Astrocyte of the cerebellum (primary cell): ENCODE measurements at regions not wholly inside any gene's neighbourhood (a gene's known extent, or its start where the extent isn't known, plus 50 kb on each side); places are given as distances from the start of the nearest gene placed in this dataset.

Experiments
- DNase-seq: peaks from one replicate; pipeline ENCODE4 v3.0.0-alpha.2; 2011; ENCODE audit warnings: low read depth
- H3K4me3 ChIP-seq: 2 replicates; pipeline ENCODE4 v1.5.1; 2011; ENCODE audit warnings: mild to moderate bottlenecking, low read depth, low read length, moderate library complexity
- CTCF ChIP-seq: IDR thresholded peaks from 2 replicates; pipeline ENCODE4 v1.5.1; 2012; ENCODE audit warnings: low read length, low read depth, moderate library complexity, mild to moderate bottlenecking; ENCODE audit errors: missing control alignments
- in situ Hi-C: cut with HindIII; loops from 2 replicates; pipeline ENCODE4 v1.10.0; 2017; ENCODE audit warnings: low sequenced_read_pairs

GRCh38 chr10:9209105-9209798 is 1154.8 kb downstream of the GATA3 start:
- peak; percentile 46 for DNase-seq
- H3K4me3 ChIP-seq: no peak overlapping the region
- peak; percentile 85 for TF ChIP-seq CTCF
- in situ Hi-C loops: no loop called here

- TF ChIP-seq CTCF: peak; percentile 52
- in situ Hi-C loops: no loop called here
- H3K4me3 ChIP-seq: no peak overlapping the region
- DNase-seq: no peak
Measured at GRCh38 chr10:9211228-9211627, 1156.7 kb downstream of the GATA3 start.

- no peak overlapping the region for H3K4me3 ChIP-seq
- no peak for TF ChIP-seq CTCF
- in situ Hi-C loops: no loop called here
- DNase-seq: no peak
Measured at GRCh38 chr10:9214618-9215017, 1160.1 kb downstream of the GATA3 start.

GRCh38 chr10:9215121-9215520 is 1160.6 kb downstream of the GATA3 start:
- in situ Hi-C loops: no loop called here
- TF ChIP-seq CTCF: no peak

GRCh38 chr10:9219860-9220259 is 1165.4 kb downstream of the GATA3 start:
- H3K4me3 ChIP-seq: no peak overlapping the region
- DNase-seq: no peak
- no peak for TF ChIP-seq CTCF
- in situ Hi-C loops: no loop called here

More at GRCh38 chr10:9215121-9215520, 1160.6 kb downstream of the GATA3 start:
- no peak overlapping the region for H3K4me3 ChIP-seq
- DNase-seq: no peak

GRCh38 chr10:9222917-9223316 is 1168.4 kb downstream of the GATA3 start:
- in situ Hi-C loops: no loop called here
- no peak for DNase-seq
- TF ChIP-seq CTCF: no peak
- no peak overlapping the region for H3K4me3 ChIP-seq
